NOMO-1 treated with dmso at 0.1 percent for 144 hours (cell line): ENCODE measurements at regions not wholly inside any gene's neighbourhood (a gene's known extent, or its start where the extent isn't known, plus 50 kb on each side); places are given as distances from the start of the nearest gene placed in this dataset.
"Not testable (repeated sequence)": the region's sequence is repeated elsewhere in the genome, so short reads cannot be mapped to it uniquely, and the experiment has no call there.

ENCODE experiments used
- DNase-seq: peaks from one replicate; lab custom pipeline; 2025; ENCODE audit not compliant: unreplicated experiment; lab: John Stamatoyannopoulos, UW

DNA sequence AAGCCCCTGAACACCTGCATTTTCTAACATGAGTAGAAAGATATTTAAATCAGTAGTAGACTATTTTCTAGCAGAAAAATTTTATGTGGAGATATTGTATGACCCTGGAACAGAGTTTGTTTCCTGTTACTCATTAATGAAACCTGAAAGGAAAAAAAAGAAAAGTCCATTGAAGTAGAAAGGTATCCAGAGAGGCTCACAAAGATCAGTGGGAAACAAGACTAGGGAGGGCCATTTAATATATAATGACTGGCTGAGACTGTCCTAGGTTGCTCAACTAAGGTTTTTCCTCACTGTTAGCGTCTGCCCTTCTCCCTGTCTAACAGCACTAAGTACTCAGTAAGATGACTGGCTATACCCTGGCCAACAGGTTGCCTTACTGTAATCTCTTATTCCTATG lies 788.6 kb downstream of the GLUD2 start:
- no peak for DNase-seq

DNA sequence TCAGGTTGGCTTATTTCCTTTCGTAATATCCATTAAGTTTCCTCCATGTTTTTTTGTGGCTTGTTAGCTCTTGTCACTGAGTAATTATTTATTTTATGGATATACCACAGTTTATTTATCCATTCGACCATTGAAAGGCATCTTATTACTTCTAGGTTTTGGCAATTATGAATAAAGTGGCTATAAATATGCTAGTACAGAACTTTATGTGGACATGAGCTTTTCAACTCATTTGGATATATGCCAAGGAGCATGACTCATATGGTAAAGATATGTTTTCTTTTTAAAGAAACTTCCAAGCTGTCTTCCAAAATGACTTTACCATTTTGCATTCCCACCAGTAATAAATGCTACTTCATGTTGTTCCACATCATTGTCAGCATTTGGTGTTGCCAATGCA lies 803.6 kb downstream of the GLUD2 start:
- DNase-seq = no peak

DNA sequence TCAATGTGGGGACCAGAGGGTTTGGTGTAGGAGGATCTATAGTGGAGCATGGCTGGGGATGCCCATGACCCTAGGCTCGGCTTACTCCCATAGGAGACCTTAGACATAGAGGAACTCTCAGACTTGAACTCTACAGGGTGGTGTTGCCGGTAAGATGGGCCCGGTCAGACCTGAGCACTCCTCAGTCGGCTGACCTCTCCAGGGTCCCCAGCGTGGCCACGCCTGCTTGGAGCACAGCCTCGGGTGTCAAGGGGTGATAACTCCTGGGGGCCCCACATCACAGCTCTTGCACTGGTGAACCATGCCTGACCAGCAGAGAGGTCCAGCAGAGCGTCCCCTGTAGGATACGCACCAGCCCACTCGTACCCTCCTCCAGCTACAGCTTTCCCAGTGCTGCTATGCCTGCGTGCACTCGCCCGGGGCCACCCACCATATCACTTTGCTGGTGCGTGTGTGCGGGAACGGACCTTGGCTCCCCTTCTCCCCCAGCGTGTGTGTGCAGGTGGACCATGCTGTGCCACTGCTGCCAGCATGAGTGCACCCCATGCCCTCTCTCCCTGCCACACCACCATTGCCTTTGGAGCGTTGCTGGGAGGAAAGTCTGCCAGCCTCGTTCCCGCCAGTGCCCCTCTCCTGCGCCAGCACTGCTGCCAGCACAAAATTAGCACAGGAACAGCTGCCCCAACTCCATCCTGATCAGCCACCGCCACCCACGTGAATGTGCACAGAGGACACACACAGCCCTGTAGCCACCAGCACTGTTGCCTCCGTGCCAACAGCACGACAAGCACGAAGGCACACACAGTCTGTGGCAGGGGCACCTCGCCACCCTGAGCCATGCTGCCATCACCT lies 806.6 kb downstream of the GLUD2 start:
- DNase-seq = no peak

DNA sequence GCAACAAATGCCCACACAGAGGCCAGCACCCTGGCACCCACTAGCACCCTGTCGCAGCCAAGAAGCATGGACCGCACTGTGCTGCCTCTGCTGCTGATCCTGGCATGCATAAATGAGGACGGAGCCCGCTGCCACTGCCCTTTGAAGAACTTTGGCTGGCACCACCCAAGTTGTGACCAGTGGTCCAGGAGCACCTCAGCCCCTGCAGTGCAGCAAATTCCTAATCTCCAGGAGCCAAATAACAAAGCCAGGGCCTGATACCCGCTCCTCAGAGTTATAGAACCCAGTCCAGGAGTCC lies 807.2 kb downstream of the GLUD2 start:
- DNase-seq = no peak

DNA sequence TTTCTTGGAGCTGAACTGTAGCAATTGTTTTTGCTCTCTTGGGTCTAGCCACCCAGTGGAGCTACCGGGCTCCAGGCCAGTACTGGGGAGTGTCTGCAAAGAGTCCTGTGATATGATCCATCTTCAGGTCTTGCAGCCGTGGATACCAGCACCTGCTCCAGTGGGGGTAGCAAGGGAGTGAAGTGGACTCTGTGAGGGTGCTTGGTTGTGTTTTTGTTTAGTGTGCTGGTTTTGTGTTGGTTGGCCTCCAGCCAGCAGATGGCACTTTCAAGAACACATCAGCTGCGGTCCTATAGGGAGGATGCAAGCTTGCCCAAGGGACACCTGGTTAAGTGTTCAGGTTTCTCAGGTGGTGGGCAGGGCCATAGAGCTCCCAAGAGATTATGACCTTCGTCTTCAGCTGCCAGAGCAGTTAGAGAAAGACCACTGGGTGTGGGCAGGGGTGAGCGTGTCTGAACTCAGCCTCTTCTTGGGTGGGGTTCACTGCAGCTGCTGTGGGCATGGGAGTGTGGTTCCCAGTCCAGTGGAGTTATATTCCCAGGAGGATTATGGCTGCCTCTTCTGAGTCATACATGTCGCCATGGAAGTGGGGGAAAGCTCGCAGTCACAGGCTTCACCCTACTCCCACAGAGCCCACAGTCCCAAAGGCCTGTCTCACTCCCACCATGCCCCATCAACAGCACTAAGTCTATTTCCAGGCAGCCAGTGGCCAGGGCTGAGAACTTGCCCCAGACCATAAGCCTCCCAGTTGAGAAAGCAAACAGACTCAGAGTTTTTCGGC lies 811.6 kb downstream of the GLUD2 start:
- no peak for DNase-seq

DNA sequence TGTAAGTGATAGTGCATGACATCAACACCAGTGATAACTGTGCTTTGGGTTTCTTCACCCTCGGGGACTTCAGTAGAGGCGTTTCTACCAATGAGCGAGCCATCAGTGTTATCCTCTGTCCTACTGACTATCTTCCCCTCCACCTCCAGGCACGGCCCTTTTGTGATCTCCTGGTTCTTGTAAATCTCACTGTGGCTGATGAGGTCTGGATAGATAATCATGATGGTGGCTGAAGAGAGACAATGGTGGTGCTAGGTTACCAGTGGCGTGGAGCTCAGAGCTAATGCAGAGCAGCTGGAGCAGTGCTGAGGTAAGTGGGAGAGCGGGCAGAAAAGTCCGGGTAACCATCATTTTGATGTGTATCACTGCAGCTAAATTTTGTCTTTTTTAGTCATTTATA lies 816.6 kb downstream of the GLUD2 start:
- DNase-seq = no peak

DNA sequence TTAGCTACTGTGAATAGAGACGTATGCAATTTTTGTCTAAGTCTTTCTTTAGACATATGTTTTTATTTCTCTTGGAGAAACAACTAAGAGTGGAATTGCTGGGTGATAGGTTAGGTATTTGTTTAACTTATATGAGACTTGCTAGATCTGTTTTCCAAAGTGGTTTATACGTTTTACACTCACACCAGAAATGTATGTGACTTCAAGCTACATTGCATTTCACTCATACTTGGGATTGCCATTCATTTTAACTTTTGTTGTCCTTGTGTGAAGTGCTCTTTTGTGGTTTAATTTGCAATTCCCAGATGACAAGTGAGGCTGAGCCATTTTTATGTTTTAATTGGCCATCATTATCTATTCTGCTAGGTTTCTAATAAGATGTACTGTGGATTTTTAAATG lies 817.2 kb downstream of the GLUD2 start:
- DNase-seq = no peak

DNA sequence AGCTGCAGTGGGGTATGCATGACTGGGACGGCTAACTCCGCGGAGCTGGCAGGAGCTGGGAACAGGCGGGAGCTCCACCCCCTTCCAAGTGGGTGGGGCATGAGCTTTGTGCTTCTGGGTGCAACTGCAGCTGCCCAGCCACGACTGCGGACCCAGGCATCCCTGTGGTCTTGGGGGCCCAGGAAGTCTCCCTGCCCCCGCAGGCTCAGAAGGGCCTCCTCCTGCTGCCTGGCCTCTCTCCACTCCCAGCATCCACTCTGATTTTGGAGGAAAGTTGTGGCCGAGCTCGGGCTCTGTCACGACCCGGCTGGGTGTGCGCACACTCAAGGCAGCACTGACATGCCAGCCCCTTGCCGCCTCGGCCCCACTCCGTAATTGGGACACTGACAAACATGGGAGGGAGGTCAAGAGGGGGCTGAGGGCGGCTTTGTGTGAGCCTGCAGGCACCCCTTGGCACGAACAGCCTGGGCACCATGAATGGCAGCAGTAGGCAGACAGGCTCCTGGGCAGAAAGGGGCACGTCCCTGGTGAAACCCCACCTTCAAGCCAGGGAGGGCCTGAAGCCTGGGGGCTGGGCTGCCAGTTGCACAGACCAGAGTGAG lies 822.6 kb downstream of the GLUD2 start:
- DNase-seq = no peak

DNA sequence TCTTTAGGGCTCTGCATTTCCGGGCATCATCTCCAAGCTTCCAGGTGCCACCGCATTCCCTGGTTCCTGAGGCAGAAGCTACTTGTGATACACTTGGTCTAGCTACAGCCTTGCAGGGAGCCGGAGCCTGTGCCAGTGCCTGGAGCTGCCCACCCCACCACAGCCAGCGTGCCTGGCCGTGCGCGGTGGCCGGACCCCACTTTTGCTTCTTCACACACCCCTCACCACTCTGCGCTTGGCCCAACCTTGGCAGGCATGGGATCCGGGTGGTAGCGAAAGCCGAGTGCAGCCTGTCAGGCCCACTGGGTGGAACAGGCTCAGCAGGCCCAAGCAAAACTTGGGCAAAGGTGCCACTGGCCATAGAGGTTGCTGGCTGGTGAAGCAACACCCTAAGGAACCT lies 823.7 kb downstream of the GLUD2 start:
- DNase-seq = no peak

DNA sequence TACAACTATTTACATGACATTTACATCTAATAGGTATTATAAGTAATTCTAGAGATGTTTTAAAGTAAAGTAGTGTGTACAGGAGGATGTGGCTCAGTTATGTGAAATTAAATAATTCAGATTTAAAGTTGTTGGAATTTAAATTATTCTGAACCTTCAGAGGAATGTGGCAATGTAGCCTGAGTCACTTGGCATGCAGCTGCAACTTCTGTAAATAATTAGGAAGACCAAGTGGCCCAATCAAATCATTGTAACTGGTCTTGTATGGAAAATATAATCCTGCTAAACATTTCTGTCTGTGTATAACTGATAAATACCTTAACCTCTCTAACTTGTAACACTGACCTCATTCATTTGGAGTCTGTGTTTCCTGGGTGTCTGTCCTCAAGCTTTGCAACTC lies 828.9 kb downstream of the GLUD2 start:
- no peak for DNase-seq

DNA sequence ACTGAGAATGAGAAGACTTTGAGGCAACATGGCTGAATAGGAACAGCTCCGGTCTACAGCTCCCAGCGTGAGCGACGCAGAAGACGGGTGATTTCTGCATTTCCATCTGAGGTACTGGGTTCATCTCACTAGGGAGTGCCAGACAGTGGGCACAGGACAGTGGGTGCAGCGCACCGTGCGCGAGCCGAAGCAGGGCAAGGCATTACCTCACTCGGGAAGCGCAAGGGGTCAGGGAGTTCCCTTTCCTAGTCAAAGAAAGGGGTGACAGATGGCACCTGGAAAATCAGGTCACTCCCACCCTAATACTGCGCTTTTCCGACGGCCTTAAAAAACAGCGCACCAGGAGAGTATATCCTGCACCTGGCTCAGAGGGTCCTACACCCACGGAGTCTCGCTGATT lies 829.9 kb downstream of the GLUD2 start:
- DNase-seq = not testable (repeated sequence)

DNA sequence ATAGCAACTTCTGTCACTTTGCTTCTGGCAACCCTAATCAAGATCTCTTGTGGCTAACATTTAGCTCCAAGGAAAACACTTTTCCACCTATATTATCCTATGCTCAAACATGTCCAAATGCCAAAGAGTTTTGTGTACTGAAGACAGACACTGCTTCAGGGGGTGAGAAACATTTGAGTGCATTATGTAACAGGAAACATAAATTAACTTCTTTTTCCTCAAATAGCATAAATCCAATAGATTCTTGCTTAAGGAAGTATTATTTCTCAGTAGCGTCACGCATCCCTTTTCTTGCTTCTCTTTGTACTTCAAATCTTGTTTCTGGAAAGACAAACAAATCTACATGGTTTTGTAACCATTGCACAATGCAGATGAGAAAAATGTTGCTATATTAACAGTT lies 839.1 kb downstream of the GLUD2 start:
- DNase-seq = peak; percentile 26

DNA sequence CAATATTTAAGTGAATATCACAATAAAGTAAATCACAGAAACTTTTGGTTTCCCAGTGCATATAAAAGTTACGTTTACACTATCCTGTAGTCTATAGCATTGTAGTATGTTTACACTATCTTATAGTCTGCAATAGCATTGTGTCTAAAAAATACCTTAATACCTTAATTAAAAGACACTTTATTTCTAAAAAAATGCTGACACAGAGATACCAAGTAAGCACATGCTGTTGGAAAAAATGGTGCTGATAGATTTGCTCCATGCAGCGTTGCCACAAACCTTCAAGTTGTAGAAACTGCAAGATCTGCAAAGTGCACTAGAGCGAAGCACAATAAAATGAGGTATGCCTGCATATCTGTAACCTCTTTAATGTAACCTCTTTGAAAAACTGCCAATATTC lies 847.3 kb downstream of the GLUD2 start:
- DNase-seq = no peak

DNA sequence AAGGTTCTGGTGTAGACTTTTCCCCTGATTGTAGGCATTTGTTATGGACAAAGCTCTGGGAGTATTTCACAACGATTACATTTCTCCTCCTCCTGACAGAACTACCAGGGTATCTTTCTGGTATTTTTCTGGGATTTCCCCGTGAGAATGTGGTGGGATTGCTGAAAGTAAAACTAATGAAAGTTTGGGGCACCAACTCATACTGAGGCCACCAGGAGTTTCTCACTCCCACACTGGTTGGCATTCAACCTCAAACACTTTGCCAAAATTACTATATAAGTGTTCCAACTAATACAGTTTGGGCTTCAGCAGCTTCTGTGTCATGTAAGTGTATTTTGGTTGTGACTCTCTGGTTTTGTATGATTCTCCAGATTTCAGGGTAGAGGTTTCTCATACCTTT lies 855.1 kb downstream of the GLUD2 start:
- DNase-seq = no peak

DNA sequence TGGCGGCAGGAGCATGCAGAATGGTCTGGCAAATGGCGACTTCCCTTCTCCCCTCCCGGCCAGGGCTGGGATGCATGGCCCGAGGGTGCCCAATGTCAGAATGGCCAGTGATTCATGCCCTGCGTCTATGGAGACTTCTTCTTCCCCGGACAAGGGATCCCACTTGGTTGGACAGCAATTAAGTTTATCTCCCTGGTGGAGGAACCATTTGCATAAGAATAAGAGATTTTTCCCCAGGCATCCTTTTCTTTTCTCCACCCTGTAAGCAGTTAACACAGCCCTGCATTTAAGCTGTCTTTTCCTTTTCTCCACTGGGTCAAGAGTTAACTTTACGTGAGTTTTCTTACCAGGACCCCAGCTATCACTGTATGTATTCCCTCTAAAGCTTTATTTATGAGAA lies 856.6 kb downstream of the GLUD2 start:
- DNase-seq = no peak

DNA sequence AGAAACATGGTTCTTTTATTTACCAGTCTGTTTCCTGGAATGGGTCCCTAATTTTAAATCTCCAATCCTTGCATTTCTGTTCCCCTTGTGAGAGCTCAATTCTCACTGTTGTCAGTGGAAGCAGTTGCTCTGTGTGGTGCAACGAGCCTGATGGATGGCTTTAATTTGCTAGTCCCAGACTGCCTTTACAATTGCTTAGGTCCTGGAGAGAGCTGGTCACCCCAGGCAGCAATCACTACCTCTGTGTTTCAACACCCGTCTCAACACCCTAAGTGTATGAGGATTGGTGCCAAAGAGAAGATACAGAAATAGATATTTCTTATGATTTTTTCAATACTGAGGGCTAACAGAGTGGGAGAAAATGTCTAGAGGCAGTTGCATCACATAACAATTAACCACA lies 873.8 kb downstream of the GLUD2 start:
- DNase-seq = no peak

DNA sequence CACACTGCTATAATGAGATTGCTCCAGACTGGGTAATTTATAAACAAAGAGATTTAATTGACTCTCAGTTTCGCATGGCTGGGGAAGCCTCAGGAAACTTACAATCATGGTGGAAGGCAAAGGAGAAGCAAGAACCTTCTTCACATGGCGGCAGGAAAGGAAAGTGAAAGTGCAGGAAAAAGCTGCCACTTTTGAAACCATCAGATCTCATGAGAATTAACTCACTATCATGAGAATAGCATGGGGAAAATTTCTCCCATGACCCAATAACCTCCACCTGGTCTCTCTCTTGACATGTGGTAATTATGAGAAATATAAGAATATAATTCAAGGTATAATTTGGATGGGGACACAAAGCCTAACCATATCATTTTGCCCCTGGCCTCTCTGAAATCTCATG lies 884.2 kb downstream of the GLUD2 start:
- DNase-seq = no peak

DNA sequence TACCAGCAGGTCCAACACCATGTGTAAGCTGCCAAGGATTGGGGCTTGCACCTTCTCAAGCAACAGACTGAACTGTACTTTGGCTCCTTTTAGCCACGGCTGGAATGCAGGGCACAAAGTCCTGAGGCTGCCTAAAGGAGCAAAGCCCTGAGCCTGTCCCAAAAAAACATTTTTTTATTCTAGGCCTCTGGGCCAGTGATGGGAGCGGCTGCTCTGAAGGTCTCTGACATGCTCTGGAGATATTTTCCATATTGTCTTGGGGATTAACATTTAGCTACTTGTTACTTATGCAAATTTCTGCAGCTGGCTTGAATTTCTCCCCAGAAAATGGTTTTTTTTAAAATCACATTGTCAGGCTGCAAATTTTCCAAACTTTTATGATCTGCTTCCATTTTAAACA lies 885.3 kb downstream of the GLUD2 start:
- DNase-seq = no peak

DNA sequence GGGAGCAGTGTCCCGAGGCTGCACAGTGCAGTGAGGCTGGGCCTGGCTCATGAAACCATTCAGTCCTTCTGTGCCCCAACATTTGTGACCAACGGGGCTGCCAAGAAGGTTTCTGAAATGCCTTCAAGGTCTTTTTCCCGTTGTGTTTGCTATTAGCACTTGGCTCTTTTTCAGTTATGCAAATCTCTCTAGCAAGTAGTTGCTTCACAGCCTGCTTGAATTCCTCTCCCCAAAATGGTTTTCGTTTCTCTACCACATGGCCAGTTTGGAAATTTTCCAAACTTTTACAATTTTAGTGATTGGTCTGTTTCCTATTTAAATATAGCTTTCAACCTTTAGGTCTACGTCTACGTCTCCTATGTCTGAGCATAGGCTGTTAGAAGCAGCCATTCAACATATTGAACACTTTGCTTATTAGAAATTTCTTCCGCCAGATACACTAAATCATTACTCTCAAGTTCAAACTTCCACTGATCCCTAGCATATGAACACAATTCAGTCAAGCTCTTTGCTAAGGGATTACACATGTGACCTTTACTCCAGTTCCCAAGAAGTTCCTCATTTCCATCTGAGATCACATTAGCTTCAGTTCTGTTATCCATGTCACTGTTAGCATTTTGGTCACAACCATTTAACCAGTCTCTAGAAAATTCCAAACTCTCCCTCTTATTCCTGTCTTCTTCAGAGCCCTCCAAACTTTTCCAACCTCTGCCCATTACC lies 901.8 kb downstream of the GLUD2 start:
- no peak for DNase-seq

DNA sequence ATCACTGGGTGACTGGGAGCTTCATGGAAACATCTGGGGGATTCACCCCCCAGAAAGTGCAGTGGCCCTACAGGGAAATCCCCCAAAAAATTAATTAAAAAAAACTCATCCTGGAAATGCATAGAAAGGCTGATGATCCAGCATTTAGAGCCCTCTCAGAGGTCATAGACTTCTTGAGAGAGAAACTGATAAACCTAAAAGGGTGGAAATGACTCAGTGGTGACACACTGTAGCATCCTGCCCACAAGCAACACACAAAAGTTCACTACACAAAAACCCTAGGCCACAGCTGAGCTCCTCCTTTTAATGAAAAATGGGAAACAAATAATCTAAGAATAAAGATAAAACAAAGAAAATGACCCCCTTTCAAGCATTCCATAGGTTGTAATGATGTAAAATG lies 911.5 kb downstream of the GLUD2 start:
- DNase-seq = no peak

DNA sequence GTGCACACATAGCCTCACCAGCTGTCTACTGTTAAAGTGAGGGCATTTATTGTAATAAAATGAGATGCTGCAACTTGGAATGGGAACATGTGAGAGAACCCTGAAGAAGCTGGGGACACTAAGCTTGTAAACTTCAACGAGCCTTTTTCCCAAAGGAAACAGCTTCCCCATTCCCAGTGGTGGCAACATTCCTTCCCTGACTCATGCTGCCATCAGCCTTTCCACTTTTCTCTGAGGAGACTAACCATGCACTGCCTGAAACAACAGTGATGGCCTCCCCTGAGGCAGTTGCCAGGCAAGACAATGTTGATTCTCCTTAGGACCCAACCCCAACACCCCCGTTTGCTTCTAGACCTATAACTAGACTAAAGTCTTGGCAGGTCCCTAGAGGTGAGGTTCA lies 928.3 kb downstream of the GLUD2 start:
- no peak for DNase-seq

DNA sequence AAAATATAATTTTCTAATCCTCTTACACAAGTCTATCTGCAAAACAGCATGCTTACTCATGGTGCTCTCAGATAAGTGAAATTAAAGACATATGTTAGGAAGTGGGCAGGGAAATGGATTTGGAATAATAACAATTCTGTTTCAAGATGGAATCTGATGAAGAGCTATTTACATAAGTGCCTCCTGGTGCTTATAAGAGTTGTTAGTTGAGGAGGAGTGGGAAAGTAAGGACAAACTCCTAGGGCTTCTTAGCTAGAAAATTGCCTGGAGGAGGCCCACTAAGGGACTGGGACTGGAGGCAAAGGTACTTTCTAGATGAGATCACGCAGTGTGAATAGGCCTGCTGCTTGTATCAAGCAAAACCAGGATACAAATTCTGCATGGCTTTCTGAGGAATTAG lies 939.8 kb downstream of the GLUD2 start:
- no peak for DNase-seq
